ENCODE measurements at regions not wholly inside any gene's neighbourhood (a gene's known extent, or its start where the extent isn't known, plus 50 kb on each side); places are given as distances from the start of the nearest gene placed in this dataset.

DNA sequence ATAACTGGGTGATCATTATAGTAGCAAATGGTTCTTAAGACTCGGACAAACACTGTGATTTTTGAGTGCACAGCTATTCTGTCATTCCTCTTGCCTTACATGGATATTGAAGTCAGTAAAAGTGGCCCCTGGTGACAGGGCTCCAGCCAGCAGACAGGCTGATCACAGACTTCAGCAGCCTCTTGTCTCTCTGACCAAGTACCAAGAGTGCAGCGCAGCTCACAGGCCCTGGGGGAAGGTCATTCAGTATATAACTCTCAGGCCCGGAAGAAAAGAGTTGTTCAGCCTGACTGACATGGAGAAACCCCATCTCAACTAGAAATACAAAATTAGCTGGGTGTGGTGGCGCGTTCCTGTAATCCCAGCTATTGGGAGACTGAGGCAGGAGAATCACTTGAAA is 202.6 kb downstream of the HRH4 start:
- Histone ChIP-seq H3K14ac (ENCODE audit: insufficient read depth, low read length) (no peak overlapping the region), H3K56ac (ENCODE audit: insufficient read length, low read depth, low read length) (no peak overlapping the region), H4K20me1 (ENCODE audit: control insufficient read depth, insufficient read depth, insufficient read length) (no peaks in the 10 kb centered on the region), H4K8ac (replicated peaks; ENCODE audit: insufficient read length, low read depth, low read length) (no peak overlapping the region), H3K4me1 (ENCODE audit: insufficient read depth, low read length) (no peaks in the 10 kb centered on the region), H3K4me2 (ENCODE audit: insufficient read depth, insufficient read length, low read length) (no peak overlapping the region), H2BK5ac (ENCODE audit: insufficient read length, low read length) (no peak overlapping the region), H3K18ac (ENCODE audit: insufficient read length, low read depth, low read length) (no peak overlapping the region), H3K23ac (ENCODE audit: insufficient read length, low read depth, low read length) (no peak overlapping the region), H3K9ac (ENCODE audit: extremely low read depth, insufficient read length, low read length) (no peak overlapping the region), H3K79me1 (ENCODE audit: insufficient read depth, low read depth, low read length, poor library complexity, severe bottlenecking) (no peaks in the 10 kb centered on the region), H3K4ac (ENCODE audit: low read depth, low read length) (no peak overlapping the region), H2AFZ (ENCODE audit: low read length) (no peak overlapping the region), H3K23me2 (ENCODE audit: insufficient read length, low read depth, low read length, poor library complexity, severe bottlenecking) (no peaks in the 10 kb centered on the region), H3K79me2 (ENCODE audit: insufficient read depth, low read length) (no peaks in the 10 kb centered on the region), H2BK20ac (ENCODE audit: low read depth, low read length, poor library complexity, severe bottlenecking) (no peak overlapping the region), H4K5ac (ENCODE audit: insufficient read length, low read depth, low read length) (no peak overlapping the region), H2AK5ac (ENCODE audit: insufficient read length, low read length) (no peak overlapping the region), H3T11ph (ENCODE audit: low read length) (no peak overlapping the region), H2BK12ac (ENCODE audit: insufficient read length, low read depth, low read length) (no peak overlapping the region), H2BK120ac (ENCODE audit: low read depth, low read length, poor library complexity, severe bottlenecking) (no peak overlapping the region), H2BK15ac (ENCODE audit: low read depth, low read length) (no peak overlapping the region), H3K27me3 (ENCODE audit: insufficient read depth, low read length) (no peaks in the 10 kb centered on the region), H4K91ac (ENCODE audit: insufficient read length, low read depth, low read length) (no peak overlapping the region), H3K27ac (ENCODE audit: insufficient read length, low read depth, low read length) (no peak overlapping the region), H3K9me3 (ENCODE audit: control insufficient read depth, low read depth, low read length) (no peaks in the 10 kb centered on the region)
- no peaks in the 10 kb centered on the region for H3K36me3 Mint-ChIP-seq (ENCODE audit: insufficient read depth in 1 of 3, low read depth in 3 of 3)
- no peak for DNase-seq
- no peaks in the 10 kb centered on the region for H3K9me3 Mint-ChIP-seq
- no peaks in the 10 kb centered on the region for H3K27me3 Mint-ChIP-seq (ENCODE audit: low read depth)
- no peaks in the 10 kb centered on the region for H3K4me1 Mint-ChIP-seq
- H3K4me3 Mint-ChIP-seq: no peak overlapping the region
- H3K27ac Mint-ChIP-seq: no peak overlapping the region
- no peak for TF ChIP-seq CTCF (conservative IDR thresholded peaks at IDR 0.05)
- WGBS (ENCODE audit: extremely low coverage, insufficient read length, low lambda C conversion rate): no CpG with 5 or more reads among the region's 5 CpGs
